H9 (cell line): ENCODE measurements at regions not wholly inside any gene's neighbourhood (a gene's known extent, or its start where the extent isn't known, plus 50 kb on each side); places are given as distances from the start of the nearest gene placed in this dataset.

Source experiments
- DNase-seq: peaks from one replicate; pipeline ENCODE4 v3.0.0-alpha.2; 2017
- H2AFZ ChIP-seq: one replicate; pipeline ENCODE4 v1.6.1; 2013; ENCODE audit warnings: mild to moderate bottlenecking, low read length, control low read depth, moderate library complexity
- H2AK5ac ChIP-seq: 2 replicates; pipeline ENCODE4 v1.6.1; 2013; ENCODE audit warnings: low read length, control low read depth, mixed read lengths; ENCODE audit not compliant: insufficient read length
- H2BK120ac ChIP-seq: one replicate; pipeline ENCODE4 v1.6.1; 2013; ENCODE audit warnings: low read depth, mild to moderate bottlenecking, low read length, control low read depth, inconsistent platforms; ENCODE audit not compliant: poor library complexity, severe bottlenecking
- H2BK12ac ChIP-seq: 2 replicates; pipeline ENCODE4 v1.6.1; 2013; ENCODE audit warnings: low read length, control low read depth, mixed read lengths, low read depth; ENCODE audit not compliant: insufficient read length
- H2BK15ac ChIP-seq: 2 replicates; pipeline ENCODE4 v1.6.1; 2013; ENCODE audit warnings: low read depth, low read length, control low read depth
- H2BK20ac ChIP-seq: one replicate; pipeline ENCODE4 v1.6.1; 2013; ENCODE audit warnings: low read depth, mild to moderate bottlenecking, low read length, control low read depth, inconsistent platforms; ENCODE audit not compliant: poor library complexity, severe bottlenecking
- H2BK5ac ChIP-seq: 2 replicates; pipeline ENCODE4 v1.6.1; 2013; ENCODE audit warnings: low read length, control low read depth, mixed read lengths; ENCODE audit not compliant: insufficient read length
- H3K14ac ChIP-seq: 2 replicates; pipeline ENCODE4 v1.6.1; 2013; ENCODE audit warnings: low read length, control low read depth; ENCODE audit not compliant: insufficient read depth
- H3K18ac ChIP-seq: 2 replicates; pipeline ENCODE4 v1.6.1; 2013; ENCODE audit warnings: low read depth, mild to moderate bottlenecking, mixed read lengths, low read length, control low read depth; ENCODE audit not compliant: insufficient read length
- H3K23ac ChIP-seq: 2 replicates; pipeline ENCODE4 v1.6.1; 2013; ENCODE audit warnings: low read length, control low read depth, mixed read lengths, low read depth; ENCODE audit not compliant: insufficient read length
- H3K23me2 ChIP-seq: 2 replicates; pipeline ENCODE4 v1.6.1; 2013; ENCODE audit warnings: low read depth, mild to moderate bottlenecking, mixed read lengths, low read length, control low read depth; ENCODE audit not compliant: insufficient read length, poor library complexity, severe bottlenecking
- H3K27ac ChIP-seq: 2 replicates; pipeline ENCODE4 v1.5.1; 2013; ENCODE audit warnings: low read length, control low read depth, mixed read lengths, low read depth; ENCODE audit not compliant: insufficient read length
- H3K27me3 ChIP-seq: 2 replicates; pipeline ENCODE4 v1.6.1; 2013; ENCODE audit warnings: low read length, control low read depth, inconsistent platforms; ENCODE audit not compliant: insufficient read depth
- H3K4ac ChIP-seq: 2 replicates; pipeline ENCODE4 v1.6.1; 2013; ENCODE audit warnings: low read depth, mild to moderate bottlenecking, control low read depth, inconsistent platforms, low read length, moderate library complexity
- H3K4me1 ChIP-seq: 2 replicates; pipeline ENCODE4 v1.6.1; 2013; ENCODE audit warnings: low read length, control low read depth, inconsistent platforms; ENCODE audit not compliant: insufficient read depth
- H3K4me2 ChIP-seq: 2 replicates; pipeline ENCODE4 v1.6.1; 2013; ENCODE audit warnings: low read length, control low read depth, mixed read lengths; ENCODE audit not compliant: insufficient read length, insufficient read depth
- H3K56ac ChIP-seq: 2 replicates; pipeline ENCODE4 v1.6.1; 2013; ENCODE audit warnings: low read depth, mild to moderate bottlenecking, mixed read lengths, low read length, control low read depth; ENCODE audit not compliant: insufficient read length
- H3K79me1 ChIP-seq: 2 replicates; pipeline ENCODE4 v1.6.1; 2013; ENCODE audit warnings: low read depth, mild to moderate bottlenecking, moderate library complexity, low read length, control low read depth, inconsistent platforms; ENCODE audit not compliant: insufficient read depth, poor library complexity, severe bottlenecking
- H3K79me2 ChIP-seq: 2 replicates; pipeline ENCODE4 v1.6.1; 2013; ENCODE audit warnings: low read length, control low read depth, inconsistent platforms; ENCODE audit not compliant: insufficient read depth
- H3K9ac ChIP-seq: 2 replicates; pipeline ENCODE4 v1.6.1; 2013; ENCODE audit warnings: low read length, control low read depth, mixed read lengths; ENCODE audit not compliant: insufficient read length; ENCODE audit errors: extremely low read depth
- H3K9me3 ChIP-seq: one replicate; pipeline ENCODE4 v1.6.1; 2013; ENCODE audit warnings: low read depth, low read length, inconsistent platforms; ENCODE audit not compliant: control insufficient read depth
- H3T11ph ChIP-seq: one replicate; pipeline ENCODE4 v1.6.1; 2013; ENCODE audit warnings: mild to moderate bottlenecking, low read length, control low read depth, inconsistent platforms
- H4K20me1 ChIP-seq: one replicate; pipeline ENCODE4 v1.6.1; 2013; ENCODE audit not compliant: control insufficient read depth, insufficient read length, insufficient read depth
- H4K5ac ChIP-seq: 2 replicates; pipeline ENCODE4 v1.6.1; 2013; ENCODE audit warnings: low read depth, mild to moderate bottlenecking, mixed read lengths, low read length, control low read depth; ENCODE audit not compliant: insufficient read length
- H4K8ac ChIP-seq: replicated peaks from 2 replicates; pipeline ENCODE4 v1.6.1; 2013; ENCODE audit warnings: low read length, control low read depth, mixed read lengths, low read depth; ENCODE audit not compliant: insufficient read length
- H4K91ac ChIP-seq: 2 replicates; pipeline ENCODE4 v1.6.1; 2013; ENCODE audit warnings: low read depth, mild to moderate bottlenecking, moderate library complexity, mixed read lengths, low read length, control low read depth; ENCODE audit not compliant: insufficient read length
- H3K27ac Mint-ChIP-seq, 3 experiments: 2 replicates in 2 of 3; 3 replicates in 1 of 3; pipeline ENCODE4 v1.8.0; 2020 to 2021; ENCODE audit warnings: mixed read lengths in 3 of 3, mild to moderate bottlenecking in 1 of 3, moderate library complexity in 1 of 3
- H3K27me3 Mint-ChIP-seq: 2 replicates; pipeline ENCODE4 v1.8.0; 2021; ENCODE audit warnings: low read depth, mild to moderate bottlenecking, moderate library complexity, mixed read lengths
- H3K36me3 Mint-ChIP-seq, 3 experiments: 2 replicates in 2 of 3; 3 replicates in 1 of 3; pipeline ENCODE4 v1.8.0; 2020 to 2021; ENCODE audit warnings: low read depth in 3 of 3, mixed read lengths in 3 of 3; ENCODE audit not compliant: insufficient read depth in 1 of 3
- H3K4me1 Mint-ChIP-seq, 2 experiments: 2 replicates each; pipeline ENCODE4 v1.8.0; 2020; ENCODE audit warnings: mixed read lengths in 2 of 2
- H3K4me3 Mint-ChIP-seq, 2 experiments: 2 replicates in 1 of 2; 3 replicates in 1 of 2; pipeline ENCODE4 v1.8.0; 2020 to 2021; ENCODE audit warnings: mild to moderate bottlenecking in 2 of 2, mixed read lengths in 2 of 2, moderate library complexity in 1 of 2
- H3K9me3 Mint-ChIP-seq, 2 experiments: 2 replicates in 1 of 2; 3 replicates in 1 of 2; pipeline ENCODE4 v1.8.0; 2020; ENCODE audit warnings: mild to moderate bottlenecking in 2 of 2, mixed read lengths in 2 of 2, moderate library complexity in 1 of 2
- CTCF ChIP-seq: fragments of 200-600 bp; sonication (generic); conservative IDR thresholded peaks from 3 replicates; pipeline ENCODE4 v1.8.0; 2021; ENCODE audit warnings: antibody characterized with exemption, mild to moderate bottlenecking
- WGBS: extraction: QIAGEN DNeasy Blood & Tissue Kit; methylation state at CpG from one replicate; pipeline ENCODE4 v1.1.7; 2013; ENCODE audit warnings: missing lambda C conversion rate, low lambda C conversion rate, mixed read lengths; ENCODE audit not compliant: insufficient read length; ENCODE audit errors: extremely low coverage; 5-methylcytosine and 5-hydroxymethylcytosine counted together

GRCh38 chr17:33514369-33514768 lies 221.3 kb upstream of the ASIC2 start:
- no peak for TF ChIP-seq CTCF
- Histone ChIP-seq H3T11ph (no peak overlapping the region), H3K27me3 (no peaks in the 10 kb centered on the region), H2BK120ac (no peak overlapping the region), H3K9ac (no peak overlapping the region), H3K9me3 (no peaks in the 10 kb centered on the region), H2BK5ac (no peak overlapping the region), H2BK15ac (no peak overlapping the region), H3K79me1 (no peaks in the 10 kb centered on the region), H2AFZ (no peak overlapping the region), H2AK5ac (no peak overlapping the region), H3K56ac (no peak overlapping the region), H4K5ac (no peak overlapping the region), H3K18ac (no peak overlapping the region), H2BK20ac (no peak overlapping the region), H4K91ac (no peak overlapping the region), H2BK12ac (no peak overlapping the region), H3K4me2 (no peak overlapping the region), H3K27ac (no peak overlapping the region), H3K4me1 (no peaks in the 10 kb centered on the region), H3K79me2 (no peaks in the 10 kb centered on the region), H3K14ac (no peak overlapping the region), H4K8ac (no peak overlapping the region), H3K23ac (no peak overlapping the region), H3K23me2 (no peaks in the 10 kb centered on the region), H3K4ac (no peak overlapping the region), H4K20me1 (no peaks in the 10 kb centered on the region)
- WGBS: no CpG with 5 or more reads among the region's 6 CpGs
- no peak for DNase-seq
- H3K4me1 Mint-ChIP-seq: no peaks in the 10 kb centered on the region
- no peaks in the 10 kb centered on the region for H3K36me3 Mint-ChIP-seq
- H3K27me3 Mint-ChIP-seq: peaks cover 23% of the 10 kb centered on the region
- no peaks in the 10 kb centered on the region for H3K9me3 Mint-ChIP-seq
- no peak overlapping the region for H3K27ac Mint-ChIP-seq
- H3K4me3 Mint-ChIP-seq: no peak overlapping the region
